GM19463 (cell line): ENCODE measurements at regions not wholly inside any gene's neighbourhood (a gene's known extent, or its start where the extent isn't known, plus 50 kb on each side); places are given as distances from the start of the nearest gene placed in this dataset.

Experiments used
- ATAC-seq: cut with Tn5 transposase; IDR thresholded peaks from one replicate; pipeline ENCODE4 v1.9.1; 2021; ENCODE audit warnings: mild to moderate bottlenecking, moderate library complexity; ENCODE audit not compliant: unreplicated experiment

DNA sequence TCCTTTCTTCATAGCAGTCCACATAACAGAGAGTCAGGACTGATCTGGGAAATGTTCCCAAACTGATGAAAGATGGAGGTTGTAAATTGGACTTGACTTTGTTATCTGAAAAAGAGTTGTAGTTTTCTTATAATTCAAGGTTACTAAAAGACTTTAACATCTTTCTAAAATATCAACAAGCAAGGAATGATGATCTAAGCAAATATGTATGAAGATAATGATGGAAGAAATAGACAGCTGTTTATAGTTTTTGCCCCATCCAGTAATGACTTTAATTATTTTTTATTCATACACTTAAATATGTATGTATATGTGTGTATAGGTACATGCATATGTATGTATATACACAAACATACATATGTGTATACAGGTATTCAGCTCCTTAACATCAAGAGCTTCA lies 411.1 kb upstream of the SPOCK3 start:
- no peak for ATAC-seq

DNA sequence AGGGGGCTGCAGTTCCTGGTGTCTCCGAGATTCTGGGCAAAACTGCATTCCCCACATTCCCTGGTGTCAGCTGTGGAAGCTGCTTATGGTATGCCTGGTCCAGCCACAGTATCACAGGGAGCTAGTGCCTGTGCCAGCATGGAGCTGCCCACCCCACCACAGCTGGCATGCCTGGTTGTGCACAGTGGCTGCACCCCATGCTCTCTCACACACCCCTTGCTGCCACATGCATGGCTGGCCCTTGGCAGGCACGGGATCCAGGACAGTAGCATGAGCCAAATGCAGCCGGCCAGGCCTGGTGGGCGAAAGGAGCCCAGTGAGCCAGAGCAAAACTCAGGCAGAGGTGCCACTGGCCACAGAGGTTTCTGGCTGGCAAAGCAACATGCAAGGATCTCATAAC lies 418.0 kb upstream of the SPOCK3 start:
- no peak for ATAC-seq

DNA sequence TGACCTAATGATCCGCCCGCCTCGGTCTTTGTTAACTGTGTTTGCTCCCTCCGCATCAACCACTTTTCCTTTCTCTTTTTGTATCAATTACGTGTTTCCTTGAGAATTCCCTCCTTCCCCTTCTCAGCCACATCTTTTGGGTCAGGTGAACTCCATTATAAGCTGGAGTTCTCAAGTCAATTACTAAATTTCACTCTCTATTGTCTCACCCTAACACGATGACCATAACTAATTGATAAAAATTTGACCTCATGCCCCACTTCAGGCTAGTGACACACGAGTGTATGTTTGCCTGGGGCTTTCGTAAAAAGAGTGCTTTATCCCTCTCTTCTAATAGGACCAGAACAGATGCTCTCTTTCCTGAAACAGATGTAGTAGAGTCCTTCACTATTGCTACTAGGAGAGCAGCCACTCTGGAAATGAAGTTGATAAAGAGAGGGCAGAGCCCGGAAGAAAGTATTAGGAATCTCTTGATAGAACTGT lies 403.6 kb upstream of the ANXA10 start:
- ATAC-seq = no peak

DNA sequence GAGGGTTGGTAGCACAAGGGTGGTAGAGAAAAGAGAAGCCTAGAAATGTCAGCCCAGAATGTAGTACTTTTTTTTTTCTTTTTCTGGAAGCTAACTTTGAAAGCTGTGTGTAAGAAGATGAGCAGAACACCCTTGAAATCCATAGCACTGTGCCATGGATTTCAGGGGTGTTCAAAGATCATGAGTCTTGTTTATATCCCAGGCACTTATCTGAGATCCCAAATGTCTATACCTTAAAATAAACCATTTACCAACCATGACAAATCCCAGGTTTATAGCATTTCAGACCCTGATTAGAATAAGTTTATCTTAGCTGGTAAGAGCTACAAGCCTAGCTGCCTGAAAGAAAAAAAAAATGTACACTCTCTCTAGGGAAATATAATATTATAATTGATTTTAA lies 389.9 kb upstream of the ANXA10 start:
- no peak for ATAC-seq

DNA sequence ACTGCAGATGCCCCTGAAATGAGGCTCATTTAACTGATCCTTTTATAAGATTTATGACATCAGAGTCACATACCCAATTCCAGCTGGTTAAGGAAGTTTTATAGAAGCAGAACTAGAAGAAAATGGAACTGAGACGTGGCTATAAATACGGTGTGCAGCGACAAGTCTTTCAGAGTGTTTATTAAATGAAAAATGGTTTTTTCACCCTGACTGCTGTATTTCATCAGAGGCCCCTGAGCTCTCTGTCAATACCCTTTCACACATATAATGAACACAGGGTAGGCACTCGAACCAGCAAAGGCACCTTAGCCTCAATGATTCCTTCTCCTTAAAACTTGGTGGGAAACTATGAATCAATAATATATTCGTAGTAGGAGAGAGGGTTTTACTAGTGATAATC lies 380.8 kb upstream of the ANXA10 start:
- ATAC-seq = no peak

DNA sequence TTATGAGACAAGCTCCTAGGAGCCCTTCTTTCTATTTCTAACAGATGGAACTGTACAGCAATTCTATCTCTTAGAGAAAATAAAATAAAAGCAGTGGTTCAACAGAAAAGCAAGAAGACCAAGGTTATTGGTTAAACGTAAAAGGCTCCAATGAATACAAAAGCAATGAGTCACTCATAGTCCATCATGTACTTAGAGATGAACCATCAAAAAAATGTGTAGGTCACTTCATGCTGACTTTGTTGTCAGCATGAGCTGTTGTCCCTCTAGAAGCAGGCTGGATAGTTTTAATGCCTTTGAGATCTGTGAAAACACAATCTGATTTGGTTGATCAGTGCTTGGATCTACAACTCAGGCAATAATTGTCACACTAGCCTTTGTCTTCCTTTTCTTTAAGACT lies 378.6 kb upstream of the ANXA10 start:
- ATAC-seq = no peak

DNA sequence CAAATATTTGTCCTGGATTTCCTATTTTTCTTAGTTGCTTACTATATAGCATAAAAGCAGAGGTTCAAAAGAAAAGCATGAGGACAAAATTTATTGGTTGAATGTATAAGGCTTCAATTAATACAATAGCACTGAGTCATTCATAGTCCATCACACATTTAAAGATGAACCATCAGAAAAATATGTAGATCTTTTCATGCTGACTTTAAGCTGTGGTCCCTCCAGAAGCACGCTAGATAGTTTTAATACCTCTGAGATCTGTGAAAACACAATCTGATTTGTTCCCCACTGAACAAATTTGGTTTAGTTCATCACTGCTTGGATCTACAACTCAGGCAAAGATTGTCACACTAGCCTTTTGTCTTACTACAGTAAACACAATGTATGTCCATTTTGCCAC lies 377.2 kb upstream of the ANXA10 start:
- no peak for ATAC-seq

DNA sequence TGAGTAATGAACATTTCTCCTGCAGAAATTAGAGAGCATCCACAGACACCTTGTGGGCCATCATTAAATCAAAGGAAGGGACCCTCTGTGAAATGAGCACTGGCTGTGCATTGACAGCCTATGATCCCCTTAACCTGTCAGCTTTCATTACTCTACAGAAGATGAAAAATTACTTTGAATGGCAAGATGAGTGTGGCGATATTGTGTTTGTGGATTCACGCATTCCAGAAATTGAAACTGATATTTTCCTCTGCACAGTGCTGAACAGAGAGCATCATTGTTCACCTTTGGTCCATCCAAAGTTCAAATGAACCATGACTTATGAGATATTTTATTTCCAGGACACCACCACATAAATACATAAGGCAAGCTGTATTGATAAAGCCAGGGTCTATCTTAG lies 374.8 kb upstream of the ANXA10 start:
- ATAC-seq = no peak

DNA sequence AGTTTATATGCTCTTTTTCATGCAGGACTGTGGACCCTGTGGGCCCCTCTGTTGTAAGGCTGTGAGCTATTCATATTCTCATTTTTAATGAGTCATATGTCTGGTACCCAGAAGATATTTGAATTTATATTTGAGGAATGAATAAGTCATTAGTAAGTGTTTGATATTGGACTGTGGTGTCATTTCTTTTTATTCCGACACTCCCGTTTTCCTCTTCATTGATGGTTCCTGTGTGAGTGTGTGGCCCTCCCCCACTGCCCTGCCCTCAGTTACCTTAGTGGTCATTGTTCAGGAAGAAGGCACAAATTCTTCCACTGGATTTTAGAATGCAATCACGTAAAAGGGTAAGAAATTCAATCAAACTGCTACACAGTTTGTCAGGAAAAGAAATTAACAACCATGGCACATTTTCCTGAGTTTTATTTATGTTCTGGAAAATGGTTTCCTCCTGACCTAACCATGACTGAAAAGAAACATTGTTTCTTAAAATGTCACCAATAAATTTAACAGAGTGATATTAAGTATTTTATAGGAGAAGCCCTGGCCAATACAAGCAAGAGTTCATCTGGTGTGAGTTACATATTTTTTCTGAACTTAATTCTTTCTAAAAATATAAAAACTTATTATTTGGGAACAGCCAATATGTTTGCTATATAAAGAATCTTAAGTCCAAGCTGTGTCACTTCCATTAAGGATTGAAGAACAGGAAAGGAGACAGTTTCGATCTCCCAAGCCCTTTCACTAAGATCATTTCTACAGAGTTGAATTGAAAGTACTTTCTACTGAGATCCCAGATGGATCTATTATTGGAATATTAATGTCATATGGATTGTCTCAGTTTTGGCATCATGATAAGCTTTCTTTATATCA lies 370.5 kb upstream of the ANXA10 start:
- ATAC-seq = no peak

DNA sequence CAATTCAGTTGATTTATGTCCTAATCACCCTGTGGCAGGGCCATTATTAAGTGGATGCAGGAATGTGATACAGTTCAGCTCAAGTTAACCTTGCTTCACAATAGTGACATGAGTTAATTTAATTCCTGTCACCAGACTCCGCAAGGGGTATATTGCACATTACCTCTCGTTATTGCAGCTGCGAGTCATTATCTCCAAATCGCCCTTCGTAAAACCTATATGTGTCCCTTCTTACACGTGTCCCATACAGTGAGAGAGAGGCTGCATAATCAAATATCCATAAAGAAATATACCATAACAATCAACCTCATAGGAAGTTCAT lies 369.9 kb upstream of the ANXA10 start:
- ATAC-seq = no peak

DNA sequence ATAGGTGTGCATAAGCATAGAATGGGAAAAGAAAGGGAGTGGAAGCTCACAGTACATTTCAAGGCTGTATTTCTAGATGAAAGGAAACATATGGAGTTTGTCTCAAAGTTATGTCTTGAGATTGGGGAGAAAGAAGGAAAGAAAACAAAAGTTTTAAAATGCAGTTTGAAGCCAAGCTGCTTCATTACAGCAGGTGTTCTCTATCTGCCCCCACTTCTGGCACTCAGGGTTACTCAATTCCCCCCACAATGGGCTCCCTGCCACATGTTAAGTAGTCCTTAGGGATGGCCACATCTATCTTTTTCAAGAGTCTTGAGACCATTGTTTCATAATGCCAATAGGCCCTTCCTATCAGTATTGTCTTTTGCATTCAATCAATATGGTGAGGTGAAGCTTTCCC lies 367.4 kb upstream of the ANXA10 start:
- no peak for ATAC-seq

DNA sequence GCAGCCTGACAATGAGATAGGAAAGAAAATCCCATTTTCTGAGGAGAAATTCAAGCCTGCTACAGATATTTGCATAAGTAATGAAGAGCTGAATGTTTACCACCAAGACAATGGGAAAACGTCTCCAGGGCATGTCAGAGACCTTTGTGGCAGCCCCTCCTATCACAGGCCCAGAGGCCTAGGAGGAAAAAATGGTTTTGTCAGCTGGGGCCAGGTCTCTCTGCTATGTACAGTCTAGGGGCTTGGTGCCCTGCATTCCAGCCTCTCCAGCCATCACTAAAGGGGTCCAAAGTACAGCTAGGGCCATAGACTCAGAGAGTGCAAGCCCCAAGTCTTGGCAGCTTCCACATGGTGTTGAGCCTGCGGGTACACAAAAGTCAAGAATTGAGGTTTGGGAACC lies 361.6 kb upstream of the ANXA10 start:
- ATAC-seq = no peak

DNA sequence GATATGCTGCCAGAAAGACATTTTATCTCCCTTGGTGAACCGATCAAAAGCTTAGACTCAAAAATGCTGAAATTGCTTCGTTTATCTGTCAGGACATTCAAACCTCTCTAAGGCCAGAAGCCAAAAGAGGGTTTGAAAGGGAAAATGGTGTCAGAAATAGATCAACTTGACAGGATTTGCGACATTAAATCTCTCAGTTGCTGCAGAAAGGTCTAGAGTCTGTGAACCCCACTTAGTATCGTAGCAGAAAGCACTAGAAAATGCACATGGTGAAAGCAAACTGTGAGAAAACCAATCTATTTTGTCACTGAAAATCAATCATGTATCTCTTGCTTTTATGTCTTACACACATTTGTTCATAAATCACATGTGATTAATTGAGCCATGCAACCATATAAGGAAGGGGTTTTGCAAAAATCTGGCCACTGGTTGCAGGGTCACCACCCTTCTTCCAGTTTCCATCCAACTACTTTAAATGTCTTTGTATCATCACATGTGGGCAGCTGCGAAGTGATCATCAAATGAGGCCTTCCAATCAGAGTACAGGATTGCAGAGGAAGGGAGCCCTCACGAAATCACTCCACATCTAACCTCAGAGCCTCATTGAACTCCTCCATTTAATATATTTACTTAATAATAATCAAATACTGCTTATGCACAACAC lies 347.2 kb upstream of the ANXA10 start:
- ATAC-seq = no peak

DNA sequence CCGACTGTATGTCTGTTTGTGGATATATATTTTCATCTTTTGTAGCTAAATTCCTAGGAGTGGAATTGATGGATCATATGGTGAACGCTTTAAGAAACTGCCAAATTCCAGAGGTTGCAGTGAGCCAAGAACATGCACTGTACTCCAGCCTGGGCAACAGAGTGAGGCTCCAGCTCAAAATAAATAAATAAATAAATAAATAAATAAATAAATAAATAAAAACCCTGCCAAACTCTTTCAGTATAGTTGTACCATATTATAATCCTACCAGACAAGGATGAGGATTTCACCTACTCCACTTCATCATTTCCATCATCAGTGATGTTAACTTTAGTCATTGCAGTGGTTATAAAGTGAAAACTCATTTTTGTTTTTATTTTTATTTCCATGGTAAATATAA lies 325.1 kb upstream of the ANXA10 start:
- ATAC-seq = no peak

DNA sequence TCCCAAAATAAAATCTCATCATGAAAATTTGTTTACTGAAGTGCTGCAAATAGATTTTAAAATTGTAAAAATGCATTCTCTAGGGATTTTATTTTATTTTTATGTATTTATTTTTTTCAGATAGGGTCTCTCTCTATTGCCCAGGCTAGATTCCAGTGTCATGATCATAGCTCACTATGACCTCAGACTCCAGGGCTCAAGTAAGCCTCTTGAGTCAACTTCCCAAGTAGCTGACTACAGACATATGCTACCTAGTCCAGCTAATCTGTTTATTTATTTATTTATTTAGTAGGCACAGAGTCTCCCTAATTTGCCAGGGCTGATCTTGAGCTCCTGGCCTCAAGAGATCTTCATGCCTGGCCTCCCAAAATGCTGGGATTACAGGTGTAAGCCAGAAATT lies 317.7 kb upstream of the ANXA10 start:
- ATAC-seq = no peak

DNA sequence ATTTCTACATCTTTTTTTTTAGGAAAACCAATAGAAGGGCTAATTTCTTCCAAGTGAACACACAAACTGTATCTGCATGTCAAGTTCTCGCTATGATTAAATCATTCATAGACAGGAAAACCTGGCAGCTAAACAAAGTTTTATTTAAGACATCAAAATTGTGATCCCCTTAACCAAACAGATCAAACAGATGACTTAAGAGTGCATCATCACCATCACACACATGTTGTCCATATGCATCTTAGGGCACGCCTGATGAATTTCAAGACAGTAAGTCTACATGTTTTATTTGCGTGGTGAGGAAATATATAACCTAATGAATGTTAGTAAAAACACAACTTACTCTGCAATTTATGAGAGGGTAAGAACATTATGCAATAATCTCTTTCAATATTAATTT lies 317.0 kb upstream of the ANXA10 start:
- ATAC-seq = no peak

DNA sequence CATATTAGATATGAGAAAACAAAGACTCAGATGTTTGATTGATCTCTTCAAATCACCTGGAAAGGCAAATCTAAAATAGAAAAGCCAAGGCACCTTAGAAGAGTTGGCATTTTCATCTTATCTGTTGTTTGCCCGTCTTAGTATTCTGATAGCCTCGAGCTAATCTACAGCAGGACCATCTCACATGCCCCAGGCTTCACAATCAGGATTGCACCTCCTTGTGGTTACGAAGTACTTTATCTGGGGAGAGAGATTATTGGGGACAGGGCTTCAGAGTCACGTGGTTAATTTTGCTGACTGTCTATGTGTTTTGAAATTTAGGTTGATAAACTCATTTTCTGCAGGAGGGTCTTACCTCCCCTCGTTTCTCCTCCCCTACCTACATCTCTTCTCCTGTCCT lies 313.1 kb upstream of the ANXA10 start:
- no peak for ATAC-seq

DNA sequence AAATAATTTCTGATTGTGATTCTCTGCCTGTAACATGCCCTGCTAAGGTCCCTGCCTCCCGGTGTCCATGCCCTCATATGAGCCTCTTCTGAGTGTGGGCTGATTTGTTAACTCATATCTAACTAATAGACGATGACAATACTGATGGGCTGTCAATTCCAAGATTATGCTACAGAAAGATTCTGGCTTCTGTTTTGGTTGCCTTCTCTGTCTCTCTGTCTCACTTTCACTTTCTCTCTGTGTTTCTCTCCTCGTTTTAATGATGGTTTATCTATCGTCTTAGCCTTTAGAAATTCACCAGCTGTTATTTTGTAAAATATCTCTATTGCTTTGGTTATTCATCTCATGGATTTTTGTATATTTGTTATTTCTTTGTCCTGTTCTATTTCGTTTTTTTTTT lies 312.5 kb upstream of the ANXA10 start:
- ATAC-seq = no peak

DNA sequence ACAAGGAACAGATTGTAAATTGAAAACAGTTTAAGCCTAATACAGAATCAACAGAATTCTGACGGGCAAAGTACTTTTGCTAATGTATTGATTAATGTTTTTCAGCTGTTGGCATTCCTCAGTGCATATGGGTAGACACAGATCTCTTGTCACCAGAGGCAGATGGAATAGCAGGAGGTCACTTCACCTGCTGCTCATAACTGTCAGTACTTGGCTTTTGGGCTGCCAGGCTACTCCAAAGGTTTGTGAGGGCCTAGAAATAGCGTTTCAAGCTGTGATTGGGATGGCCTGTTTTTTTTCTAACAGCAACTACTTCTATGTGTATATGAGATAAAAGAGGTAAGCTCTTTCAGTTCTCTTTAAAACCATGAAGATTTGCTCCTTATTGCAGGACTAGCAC lies 307.5 kb upstream of the ANXA10 start:
- no peak for ATAC-seq

DNA sequence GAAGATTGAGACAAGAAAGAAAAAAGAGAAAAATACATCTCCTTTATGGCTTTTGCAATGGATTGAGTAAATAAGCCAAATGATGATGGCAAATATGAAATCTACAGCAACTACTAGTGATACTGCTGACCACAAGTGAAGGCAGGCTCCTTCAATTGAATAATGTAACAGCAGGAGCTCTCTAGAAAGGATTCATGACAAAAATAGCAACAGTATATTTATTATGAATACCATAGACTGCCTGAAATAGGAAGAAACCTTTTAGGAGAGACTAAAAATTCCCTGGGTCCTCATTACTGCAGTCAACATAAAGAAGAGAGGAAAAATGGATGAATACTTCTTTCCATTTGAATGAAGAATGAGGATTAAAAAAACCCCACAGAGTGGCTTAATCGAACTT lies 306.8 kb upstream of the ANXA10 start:
- ATAC-seq = no peak

DNA sequence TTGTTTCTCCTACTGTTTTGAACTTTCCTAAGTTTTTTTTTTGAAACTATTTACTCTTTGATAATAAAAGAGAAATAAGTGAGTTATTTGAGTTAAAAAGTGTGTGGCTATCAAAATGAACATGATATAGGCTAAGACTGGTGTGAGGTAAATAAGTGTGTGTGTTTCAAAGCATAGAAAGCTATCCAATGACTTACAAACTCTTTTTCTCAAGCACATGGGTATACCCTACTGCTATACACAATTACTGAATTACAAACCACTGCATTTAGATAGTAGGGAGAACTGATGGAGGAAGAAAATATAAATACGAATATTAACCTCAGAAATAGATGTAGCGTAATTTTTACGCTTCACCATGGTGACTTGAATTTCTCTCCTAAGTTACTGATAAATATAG lies 305.8 kb upstream of the ANXA10 start:
- no peak for ATAC-seq

DNA sequence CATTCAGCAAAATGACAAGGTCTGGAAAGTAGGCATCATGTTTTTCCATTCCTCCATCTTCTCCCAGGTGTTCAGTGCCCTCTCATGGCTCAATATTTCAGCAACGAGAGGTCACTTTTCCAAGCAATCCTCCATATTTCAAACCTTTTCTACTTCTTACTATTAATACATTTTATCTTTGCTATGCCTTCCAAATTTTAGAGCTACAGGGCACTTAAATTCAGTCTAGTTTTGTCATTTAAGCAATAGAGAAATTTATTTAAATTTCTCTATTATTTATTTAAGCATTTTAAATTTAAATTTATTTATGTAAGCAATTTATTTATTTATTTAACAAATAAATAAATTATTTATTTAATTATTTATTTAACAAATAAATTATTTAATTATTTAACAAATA lies 305.1 kb upstream of the ANXA10 start:
- no peak for ATAC-seq
